H1 (cell line): ENCODE measurements at regions not wholly inside any gene's neighbourhood (a gene's known extent, or its start where the extent isn't known, plus 50 kb on each side); places are given as distances from the start of the nearest gene placed in this dataset.

ENCODE experiments used
- BRCA1 ChIP-seq: IDR thresholded peaks from 2 replicates; pipeline ENCODE4 v1.6.1; 2012; ENCODE audit warnings: low read depth, low read length, improper control_type of control experiment
- CHD1 ChIP-seq: IDR thresholded peaks from 2 replicates; pipeline ENCODE4 v1.6.1; 2012; ENCODE audit warnings: low read depth, low read length, improper control_type of control experiment
- MAFK ChIP-seq: IDR thresholded peaks from 2 replicates; pipeline ENCODE4 v1.6.1; 2012; ENCODE audit warnings: low read depth, mild to moderate bottlenecking, improper control_type of control experiment, low read length
- POLR2A ChIP-seq, 2 experiments: IDR thresholded peaks; 1 replicate in 1 of 2; 2 replicates in 1 of 2; pipeline ENCODE4 v1.6.1; 2011; ENCODE audit warnings: low read depth in 2 of 2, low read length in 2 of 2, mild to moderate bottlenecking in 2 of 2; ENCODE audit errors: control extremely low read depth in 1 of 2
- POU5F1 ChIP-seq: IDR thresholded peaks from 2 replicates; pipeline ENCODE4 v1.6.1; 2011; ENCODE audit warnings: low read depth, mild to moderate bottlenecking, low read length, moderate library complexity
- SIN3A ChIP-seq, 2 experiments: IDR thresholded peaks in 1 of 2; conservative IDR thresholded peaks in 1 of 2; 2 replicates each; pipeline ENCODE4 v1.6.1; 2011 to 2012; ENCODE audit warnings: low read length in 2 of 2, improper control_type of control experiment in 1 of 2, low read depth in 1 of 2, mild to moderate bottlenecking in 1 of 2
- SIRT6 ChIP-seq: IDR thresholded peaks from one replicate; pipeline ENCODE4 v1.7.1; 2012; ENCODE audit warnings: low read length, inconsistent platforms
- TEAD4 ChIP-seq: IDR thresholded peaks from 2 replicates; pipeline ENCODE4 v1.6.1; 2012; ENCODE audit warnings: low read depth, low read length, inconsistent platforms, mixed read lengths
- TF ChIP-seq, protein P1 (sequence below): fragments of 300-600 bp; sonication (generic); IDR thresholded peaks from 2 replicates; pipeline ENCODE4 v1.7.1; 2012; ENCODE audit warnings: low read length, moderate library complexity, mild to moderate bottlenecking, inconsistent platforms; ENCODE audit not compliant: insufficient replicate concordance

DNA sequence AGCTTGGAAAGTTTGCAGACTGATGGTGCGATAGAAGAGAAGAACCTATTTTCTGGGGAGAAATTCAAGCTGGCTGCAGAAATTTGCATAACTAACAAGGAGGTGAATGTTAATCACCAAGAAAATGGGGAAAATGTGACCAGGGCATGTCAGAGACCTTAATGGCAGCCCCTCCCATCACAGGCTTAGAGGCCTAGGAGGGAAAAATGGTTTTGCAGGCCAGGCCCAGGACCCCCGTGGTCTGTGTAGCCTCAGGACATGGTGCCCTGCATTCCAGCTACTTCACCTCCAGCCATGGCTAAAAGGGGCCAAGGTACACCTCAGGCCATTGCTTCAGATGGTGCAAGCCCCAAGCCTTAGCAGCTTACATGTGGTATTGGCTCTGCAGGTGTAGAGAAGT is 207.1 kb upstream of the CXorf66 start (continued):
- TF ChIP-seq, protein P1, sequence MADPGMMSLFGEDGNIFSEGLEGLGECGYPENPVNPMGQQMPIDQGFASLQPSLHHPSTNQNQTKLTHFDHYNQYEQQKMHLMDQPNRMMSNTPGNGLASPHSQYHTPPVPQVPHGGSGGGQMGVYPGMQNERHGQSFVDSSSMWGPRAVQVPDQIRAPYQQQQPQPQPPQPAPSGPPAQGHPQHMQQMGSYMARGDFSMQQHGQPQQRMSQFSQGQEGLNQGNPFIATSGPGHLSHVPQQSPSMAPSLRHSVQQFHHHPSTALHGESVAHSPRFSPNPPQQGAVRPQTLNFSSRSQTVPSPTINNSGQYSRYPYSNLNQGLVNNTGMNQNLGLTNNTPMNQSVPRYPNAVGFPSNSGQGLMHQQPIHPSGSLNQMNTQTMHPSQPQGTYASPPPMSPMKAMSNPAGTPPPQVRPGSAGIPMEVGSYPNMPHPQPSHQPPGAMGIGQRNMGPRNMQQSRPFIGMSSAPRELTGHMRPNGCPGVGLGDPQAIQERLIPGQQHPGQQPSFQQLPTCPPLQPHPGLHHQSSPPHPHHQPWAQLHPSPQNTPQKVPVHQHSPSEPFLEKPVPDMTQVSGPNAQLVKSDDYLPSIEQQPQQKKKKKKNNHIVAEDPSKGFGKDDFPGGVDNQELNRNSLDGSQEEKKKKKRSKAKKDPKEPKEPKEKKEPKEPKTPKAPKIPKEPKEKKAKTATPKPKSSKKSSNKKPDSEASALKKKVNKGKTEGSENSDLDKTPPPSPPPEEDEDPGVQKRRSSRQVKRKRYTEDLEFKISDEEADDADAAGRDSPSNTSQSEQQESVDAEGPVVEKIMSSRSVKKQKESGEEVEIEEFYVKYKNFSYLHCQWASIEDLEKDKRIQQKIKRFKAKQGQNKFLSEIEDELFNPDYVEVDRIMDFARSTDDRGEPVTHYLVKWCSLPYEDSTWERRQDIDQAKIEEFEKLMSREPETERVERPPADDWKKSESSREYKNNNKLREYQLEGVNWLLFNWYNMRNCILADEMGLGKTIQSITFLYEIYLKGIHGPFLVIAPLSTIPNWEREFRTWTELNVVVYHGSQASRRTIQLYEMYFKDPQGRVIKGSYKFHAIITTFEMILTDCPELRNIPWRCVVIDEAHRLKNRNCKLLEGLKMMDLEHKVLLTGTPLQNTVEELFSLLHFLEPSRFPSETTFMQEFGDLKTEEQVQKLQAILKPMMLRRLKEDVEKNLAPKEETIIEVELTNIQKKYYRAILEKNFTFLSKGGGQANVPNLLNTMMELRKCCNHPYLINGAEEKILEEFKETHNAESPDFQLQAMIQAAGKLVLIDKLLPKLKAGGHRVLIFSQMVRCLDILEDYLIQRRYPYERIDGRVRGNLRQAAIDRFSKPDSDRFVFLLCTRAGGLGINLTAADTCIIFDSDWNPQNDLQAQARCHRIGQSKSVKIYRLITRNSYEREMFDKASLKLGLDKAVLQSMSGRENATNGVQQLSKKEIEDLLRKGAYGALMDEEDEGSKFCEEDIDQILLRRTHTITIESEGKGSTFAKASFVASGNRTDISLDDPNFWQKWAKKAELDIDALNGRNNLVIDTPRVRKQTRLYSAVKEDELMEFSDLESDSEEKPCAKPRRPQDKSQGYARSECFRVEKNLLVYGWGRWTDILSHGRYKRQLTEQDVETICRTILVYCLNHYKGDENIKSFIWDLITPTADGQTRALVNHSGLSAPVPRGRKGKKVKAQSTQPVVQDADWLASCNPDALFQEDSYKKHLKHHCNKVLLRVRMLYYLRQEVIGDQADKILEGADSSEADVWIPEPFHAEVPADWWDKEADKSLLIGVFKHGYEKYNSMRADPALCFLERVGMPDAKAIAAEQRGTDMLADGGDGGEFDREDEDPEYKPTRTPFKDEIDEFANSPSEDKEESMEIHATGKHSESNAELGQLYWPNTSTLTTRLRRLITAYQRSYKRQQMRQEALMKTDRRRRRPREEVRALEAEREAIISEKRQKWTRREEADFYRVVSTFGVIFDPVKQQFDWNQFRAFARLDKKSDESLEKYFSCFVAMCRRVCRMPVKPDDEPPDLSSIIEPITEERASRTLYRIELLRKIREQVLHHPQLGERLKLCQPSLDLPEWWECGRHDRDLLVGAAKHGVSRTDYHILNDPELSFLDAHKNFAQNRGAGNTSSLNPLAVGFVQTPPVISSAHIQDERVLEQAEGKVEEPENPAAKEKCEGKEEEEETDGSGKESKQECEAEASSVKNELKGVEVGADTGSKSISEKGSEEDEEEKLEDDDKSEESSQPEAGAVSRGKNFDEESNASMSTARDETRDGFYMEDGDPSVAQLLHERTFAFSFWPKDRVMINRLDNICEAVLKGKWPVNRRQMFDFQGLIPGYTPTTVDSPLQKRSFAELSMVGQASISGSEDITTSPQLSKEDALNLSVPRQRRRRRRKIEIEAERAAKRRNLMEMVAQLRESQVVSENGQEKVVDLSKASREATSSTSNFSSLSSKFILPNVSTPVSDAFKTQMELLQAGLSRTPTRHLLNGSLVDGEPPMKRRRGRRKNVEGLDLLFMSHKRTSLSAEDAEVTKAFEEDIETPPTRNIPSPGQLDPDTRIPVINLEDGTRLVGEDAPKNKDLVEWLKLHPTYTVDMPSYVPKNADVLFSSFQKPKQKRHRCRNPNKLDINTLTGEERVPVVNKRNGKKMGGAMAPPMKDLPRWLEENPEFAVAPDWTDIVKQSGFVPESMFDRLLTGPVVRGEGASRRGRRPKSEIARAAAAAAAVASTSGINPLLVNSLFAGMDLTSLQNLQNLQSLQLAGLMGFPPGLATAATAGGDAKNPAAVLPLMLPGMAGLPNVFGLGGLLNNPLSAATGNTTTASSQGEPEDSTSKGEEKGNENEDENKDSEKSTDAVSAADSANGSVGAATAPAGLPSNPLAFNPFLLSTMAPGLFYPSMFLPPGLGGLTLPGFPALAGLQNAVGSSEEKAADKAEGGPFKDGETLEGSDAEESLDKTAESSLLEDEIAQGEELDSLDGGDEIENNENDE = no peak
- TF ChIP-seq POLR2A (IDR thresholded peaks at IDR 0.05; ENCODE audit: control extremely low read depth in 1 of 2, low read depth in 2 of 2, low read length in 2 of 2) = no peak
- TF ChIP-seq CHD1 = no peak
- TF ChIP-seq SIN3A (conservative IDR thresholded peaks at IDR 0.05 in 1 of 2, IDR thresholded peaks at IDR 0.05 in 1 of 2; ENCODE audit: low read depth in 1 of 2, low read length in 2 of 2) = no peak
- no peak for TF ChIP-seq BRCA1
- TF ChIP-seq TEAD4 = no peak
- no peak for TF ChIP-seq POU5F1
- no peak for TF ChIP-seq MAFK
- TF ChIP-seq SIRT6 = no peak
